WTC11 (cell line): ENCODE measurements at regions not wholly inside any gene's neighbourhood (a gene's known extent, or its start where the extent isn't known, plus 50 kb on each side); places are given as distances from the start of the nearest gene placed in this dataset.

Source experiments
- CREB1 ChIP-seq: sonication (generic); formaldehyde crosslinking; IDR thresholded peaks from 2 replicates; pipeline ENCODE4 v1.8.0; 2023; ENCODE audit warnings: mild to moderate bottlenecking, missing genetic modification reagents
- CTCF ChIP-seq: fragments of 200-600 bp; IDR thresholded peaks from 2 replicates; pipeline ENCODE4 v1.8.0; 2022; ENCODE audit warnings: antibody characterized with exemption
- ELF4 ChIP-seq: sonication (generic); formaldehyde crosslinking; IDR thresholded peaks from 2 replicates; pipeline ENCODE4 v1.8.1; 2022; ENCODE audit warnings: low read depth, mild to moderate bottlenecking, moderate library complexity, missing genetic modification reagents
- FOXJ3 ChIP-seq: sonication (generic); formaldehyde crosslinking; IDR thresholded peaks from 2 replicates; pipeline ENCODE4 v1.9.0; 2021; ENCODE audit warnings: missing genetic modification reagents, mild to moderate bottlenecking, borderline replicate concordance
- NFYB ChIP-seq: sonication (generic); formaldehyde crosslinking; conservative IDR thresholded peaks from 2 replicates; pipeline ENCODE4 v1.8.0; 2022; ENCODE audit warnings: low read depth, missing genetic modification reagents
- PRDM15 ChIP-seq: sonication (generic); formaldehyde crosslinking; IDR thresholded peaks from 2 replicates; pipeline ENCODE4 v1.8.0; 2022; ENCODE audit warnings: missing genetic modification reagents
- SP1 ChIP-seq: sonication (generic); formaldehyde crosslinking; conservative IDR thresholded peaks from 2 replicates; pipeline ENCODE4 v1.8.1; 2022; ENCODE audit warnings: missing genetic modification reagents
- TCF7 ChIP-seq: sonication (generic); formaldehyde crosslinking; IDR thresholded peaks from 2 replicates; pipeline ENCODE4 v1.8.0; 2022; ENCODE audit warnings: mild to moderate bottlenecking, low read depth, missing genetic modification reagents, moderate library complexity
- USF1 ChIP-seq: sonication (generic); formaldehyde crosslinking; IDR thresholded peaks from 2 replicates; pipeline ENCODE4 v1.8.0; 2022; ENCODE audit warnings: mild to moderate bottlenecking, missing genetic modification reagents
- ZBTB21 ChIP-seq: sonication (generic); formaldehyde crosslinking; IDR thresholded peaks from 2 replicates; pipeline ENCODE4 v1.8.1; 2023; ENCODE audit warnings: mild to moderate bottlenecking, missing genetic modification reagents, borderline replicate concordance
- ZBTB43 ChIP-seq: sonication (generic); formaldehyde crosslinking; IDR thresholded peaks from 2 replicates; pipeline ENCODE4 v1.8.1; 2023; ENCODE audit warnings: mild to moderate bottlenecking, missing genetic modification reagents
- ZNF281 ChIP-seq: sonication (generic); formaldehyde crosslinking; IDR thresholded peaks from 2 replicates; pipeline ENCODE4 v1.8.0; 2023; ENCODE audit warnings: mild to moderate bottlenecking, missing genetic modification reagents

GRCh38 chr4:153905231-153905630, 116.3 kb upstream of the SFRP2 start:
- no peak for TF ChIP-seq USF1 (CRISPR knock-in tag)
- no peak for TF ChIP-seq CREB1 (CRISPR knock-in tag)
- no peak for TF ChIP-seq ZBTB43
- no peak for TF ChIP-seq CTCF
- no peak for TF ChIP-seq SP1 (CRISPR knock-in tag)
- no peak for TF ChIP-seq FOXJ3 (CRISPR knock-in tag)
- TF ChIP-seq NFYB (CRISPR knock-in tag): no peak
- no peak for TF ChIP-seq ELF4
- TF ChIP-seq ZBTB21 (CRISPR knock-in tag): no peak
- no peak for TF ChIP-seq ZNF281 (CRISPR knock-in tag)
- no peak for TF ChIP-seq PRDM15 (CRISPR knock-in tag)
- no peak for TF ChIP-seq TCF7 (CRISPR knock-in tag)
